T-cell (primary cell): ENCODE measurements at regions not wholly inside any gene's neighbourhood (a gene's known extent, or its start where the extent isn't known, plus 50 kb on each side); places are given as distances from the start of the nearest gene placed in this dataset.

Source experiments
- ATAC-seq, 4 experiments: fragments of 200-7000 bp in 3 of 4; fragments of 150-1000 bp in 1 of 4; cut with Tn5 transposase; replicated peaks in 1 of 4; 1 replicate in 3 of 4; 2 replicates in 1 of 4; pipeline ENCODE4 v1.10.0; 2021; ENCODE audit warnings: moderate library complexity in 3 of 4, mild to moderate bottlenecking in 2 of 4, moderate number of reproducible peaks in 1 of 4
- CTCF ChIA-PET, 2 donors: fragments of 300-600 bp; sonication (Branson Sonifier 250); formaldehyde crosslinking; loops; one replicate each; lab custom pipeline; 2022; ENCODE audit warnings: antibody characterized with exemption in 2 of 2; lab: Charles Lee
- POLR2A ChIA-PET, 2 donors: fragments of 300-600 bp; sonication (Branson Sonifier 250); formaldehyde crosslinking; loops; one replicate each; lab custom pipeline; 2022; ENCODE audit warnings: antibody characterized with exemption in 2 of 2; lab: Charles Lee
- DNase-seq, 35 experiments: peaks; one replicate each; pipeline versions ENCODE4 v3.0.0 to v3.0.0-alpha.2; 2013 to 2023
- H3K27ac ChIP-seq: one replicate; pipeline ENCODE4 v1.5.1; 2013; ENCODE audit warnings: low read length
- H3K27me3 ChIP-seq, 2 experiments: replicated peaks in 1 of 2; 1 replicate in 1 of 2; 2 replicates in 1 of 2; pipeline versions ENCODE4 v1.6.1 to v1.7.0; 2013; ENCODE audit warnings: low read length in 1 of 2, mixed read lengths in 1 of 2; ENCODE audit not compliant: control insufficient read depth in 2 of 2, insufficient read depth in 2 of 2; ENCODE audit errors: extremely low read depth in 1 of 2
- H3K36me3 ChIP-seq, 2 donors: 1 replicate in 1 of 2; 2 replicates in 1 of 2; pipeline versions ENCODE4 v1.6.1 to v1.7.0; 2013; ENCODE audit warnings: low read length in 1 of 2; ENCODE audit not compliant: control insufficient read depth in 2 of 2, insufficient read depth in 1 of 2; ENCODE audit errors: extremely low read depth in 1 of 2
- H3K4me1 ChIP-seq, 2 experiments: 1 replicate in 1 of 2; 2 replicates in 1 of 2; pipeline versions ENCODE4 v1.6.1 to v1.7.0; 2013; ENCODE audit warnings: low read length in 2 of 2, mixed read lengths in 1 of 2; ENCODE audit not compliant: insufficient read depth in 2 of 2, control insufficient read depth in 1 of 2; ENCODE audit errors: extremely low read depth in 1 of 2
- H3K4me3 ChIP-seq, 2 donors: 1 replicate in 1 of 2; 2 replicates in 1 of 2; pipeline versions ENCODE4 v1.5.1 to v1.7.0; 2013; ENCODE audit warnings: mild to moderate bottlenecking in 2 of 2, low read length in 1 of 2, moderate library complexity in 1 of 2; ENCODE audit not compliant: control insufficient read depth in 1 of 2; ENCODE audit errors: extremely low read depth in 1 of 2
- H3K9me3 ChIP-seq: 2 replicates; pipeline ENCODE4 v1.7.0; 2013
- H3K27ac Mint-ChIP-seq, 2 donors: one replicate each; pipeline ENCODE4 v1.8.0; 2020 to 2021; ENCODE audit warnings: mild to moderate bottlenecking in 2 of 2, mixed read lengths in 2 of 2
- H3K27me3 Mint-ChIP-seq, 2 donors: one replicate each; pipeline ENCODE4 v1.8.0; 2021 to 2022; ENCODE audit warnings: mixed read lengths in 2 of 2
- H3K36me3 Mint-ChIP-seq: one replicate; pipeline ENCODE4 v1.8.0; 2021; ENCODE audit warnings: mixed read lengths
- H3K4me1 Mint-ChIP-seq, 3 donors: one replicate each; pipeline ENCODE4 v1.8.0; 2020 to 2022; ENCODE audit warnings: mixed read lengths in 3 of 3, mild to moderate bottlenecking in 1 of 3
- H3K4me3 Mint-ChIP-seq, 3 donors: one replicate each; pipeline ENCODE4 v1.8.0; 2020 to 2022; ENCODE audit warnings: mild to moderate bottlenecking in 3 of 3, mixed read lengths in 3 of 3, moderate library complexity in 3 of 3
- H3K9me3 Mint-ChIP-seq, 3 donors: one replicate each; pipeline ENCODE4 v1.8.0; 2020 to 2022; ENCODE audit warnings: mixed read lengths in 3 of 3
- WGBS: methylation state at CpG from one replicate; pipeline ENCODE4 v1.1.5; 2013; ENCODE audit warnings: missing lambda C conversion rate; ENCODE audit not compliant: insufficient coverage; 5-methylcytosine and 5-hydroxymethylcytosine counted together

DNA sequence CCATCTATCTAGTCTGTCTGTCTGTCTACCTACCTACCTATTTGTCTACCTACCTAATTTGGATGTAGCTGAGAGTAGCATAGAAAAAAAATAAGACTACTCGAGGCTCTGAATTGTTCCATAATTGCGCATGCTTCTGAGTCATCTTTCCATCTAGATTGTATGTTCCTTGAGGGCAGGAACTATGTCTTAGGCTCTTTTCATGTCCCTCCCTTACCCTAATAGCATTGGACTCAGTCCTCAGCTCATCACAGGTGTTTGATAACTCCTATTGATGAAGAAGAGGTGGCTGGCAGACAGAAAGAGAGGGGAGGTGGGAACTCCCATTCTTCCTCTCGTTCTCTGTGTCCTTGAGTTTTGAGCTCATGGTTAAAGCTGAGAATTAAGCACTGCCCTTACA lies 263.7 kb downstream of the TTC6 start:
- Histone ChIP-seq H3K9me3 (no peaks in the 10 kb centered on the region), H3K4me1 (no peaks in the 10 kb centered on the region), H3K27me3 (no peaks in the 10 kb centered on the region), H3K4me3 (no peak overlapping the region), H3K36me3 (no peaks in the 10 kb centered on the region), H3K27ac (no peak overlapping the region)
- H3K27ac Mint-ChIP-seq = no peak overlapping the region
- ATAC-seq (no peak), DNase-seq (no peak)
- no peak overlapping the region for H3K4me3 Mint-ChIP-seq
- H3K27me3 Mint-ChIP-seq = peaks cover 4 to 17% of the 10 kb centered on the region in 2 donors
- WGBS = no CpG with 5 or more reads among the region's 3 CpGs
- H3K36me3 Mint-ChIP-seq = no peaks in the 10 kb centered on the region
- H3K4me1 Mint-ChIP-seq = no peaks in the 10 kb centered on the region
- peaks cover 0 to 2% (median 0%) of the 10 kb centered on the region in 3 donors for H3K9me3 Mint-ChIP-seq
- ChIA-PET POLR2A (interaction anchor here in 1 of 2 donors (0.5 kb wide), 1 partner anchor 981 kb away, joined by 7 read pairs; no protein-coding TSS in a partner anchor), CTCF (interaction anchor here in 1 of 2 donors (0.5 kb wide), 1 partner anchor 45 kb away, joined by 3 read pairs; no protein-coding TSS in a partner anchor)

- ATAC-seq (no peak), DNase-seq (no peak)
- Mint-ChIP-seq H3K27ac (no peak overlapping the region), H3K36me3 (no peaks in the 10 kb centered on the region), H3K27me3 (peaks cover 2 to 14% of the 10 kb centered on the region in 2 donors), H3K9me3 (peaks cover 0 to 2% (median 0%) of the 10 kb centered on the region in 3 donors), H3K4me3 (no peak overlapping the region), H3K4me1 (no peaks in the 10 kb centered on the region)
- CTCF ChIA-PET = no interaction called here
- H3K4me3 ChIP-seq = no peak overlapping the region
- no CpG with 5 or more reads among the region's 3 CpGs for WGBS
- H3K9me3 ChIP-seq = no peaks in the 10 kb centered on the region
- POLR2A ChIA-PET = no interaction called here
- no peaks in the 10 kb centered on the region for H3K27me3 ChIP-seq
- no peaks in the 10 kb centered on the region for H3K36me3 ChIP-seq
- H3K27ac ChIP-seq = no peak overlapping the region
- no peaks in the 10 kb centered on the region for H3K4me1 ChIP-seq
These were observed 266.8 kb downstream of the TTC6 start for GRCh38 chr14:37862263-37862662.

DNA sequence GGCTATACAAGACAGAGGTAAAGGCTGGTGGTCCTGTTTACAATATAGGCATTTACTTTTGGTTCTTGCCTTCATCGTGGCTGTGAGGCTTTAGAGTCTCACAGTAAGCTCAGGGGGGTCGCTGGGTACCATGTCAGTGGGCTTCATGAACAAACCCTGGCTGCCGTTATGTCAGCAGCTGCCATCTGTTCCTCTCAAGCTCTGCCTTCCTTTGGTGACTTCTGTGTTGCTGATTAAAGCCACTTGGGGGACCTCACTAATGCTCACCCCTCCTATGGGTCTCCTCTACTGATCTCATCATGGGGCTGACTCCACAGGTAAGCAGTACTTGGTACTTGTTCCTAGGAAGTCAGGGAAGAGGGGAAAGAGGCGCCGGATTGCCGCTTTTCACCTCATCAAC lies 268.7 kb downstream of the TTC6 start:
- 60% methylated on average over 3 of the region's 6 CpGs for WGBS
- H3K27me3 Mint-ChIP-seq = peaks cover 0 to 16% of the 10 kb centered on the region in 2 donors
- POLR2A ChIA-PET = no interaction called here
- no peaks in the 10 kb centered on the region for H3K36me3 Mint-ChIP-seq
- no peaks in the 10 kb centered on the region for H3K4me1 Mint-ChIP-seq
- H3K27ac Mint-ChIP-seq = no peak overlapping the region
- no peak overlapping the region for H3K4me3 Mint-ChIP-seq
- CTCF ChIA-PET = no interaction called here
- H3K9me3 ChIP-seq = no peaks in the 10 kb centered on the region
- H3K4me3 ChIP-seq = no peak overlapping the region
- peaks cover 0 to 5% (median 2%) of the 10 kb centered on the region in 3 donors for H3K9me3 Mint-ChIP-seq
- no peaks in the 10 kb centered on the region for H3K4me1 ChIP-seq
- no peak for ATAC-seq
- no peak for DNase-seq
- H3K36me3 ChIP-seq = no peaks in the 10 kb centered on the region
- H3K27ac ChIP-seq = no peak overlapping the region
- no peaks in the 10 kb centered on the region for H3K27me3 ChIP-seq

GRCh38 chr14:37864861-37865718 lies 269.7 kb downstream of the TTC6 start:
- Histone ChIP-seq H3K9me3 (no peaks in the 10 kb centered on the region), H3K27me3 (no peaks in the 10 kb centered on the region), H3K4me1 (no peaks in the 10 kb centered on the region), H3K4me3 (no peak overlapping the region), H3K36me3 (no peaks in the 10 kb centered on the region), H3K27ac (no peak overlapping the region)
- Mint-ChIP-seq H3K9me3 (peaks cover 0 to 5% (median 2%) of the 10 kb centered on the region in 3 donors), H3K4me3 (no peak overlapping the region), H3K27me3 (peaks cover 0 to 12% of the 10 kb centered on the region in 2 donors), H3K36me3 (no peaks in the 10 kb centered on the region), H3K4me1 (no peaks in the 10 kb centered on the region), H3K27ac (no peak overlapping the region)
- ATAC-seq (no peak), DNase-seq (no peak)
- CTCF ChIA-PET = no interaction called here
- POLR2A ChIA-PET = no interaction called here
- whole genome bisulfite sequencing = 85% methylated on average over 7 of the region's 11 CpGs

- Histone ChIP-seq H3K27ac (no peak overlapping the region), H3K9me3 (no peaks in the 10 kb centered on the region), H3K4me3 (no peak overlapping the region), H3K27me3 (no peaks in the 10 kb centered on the region), H3K36me3 (no peaks in the 10 kb centered on the region), H3K4me1 (no peaks in the 10 kb centered on the region)
- Mint-ChIP-seq H3K4me3 (no peak overlapping the region), H3K9me3 (peaks cover 0 to 5% (median 2%) of the 10 kb centered on the region in 3 donors), H3K27me3 (peaks cover 0 to 8% of the 10 kb centered on the region in 2 donors), H3K36me3 (no peaks in the 10 kb centered on the region), H3K4me1 (no peaks in the 10 kb centered on the region), H3K27ac (no peak overlapping the region)
- ATAC-seq (no peak), DNase-seq (no peak)
- CTCF ChIA-PET = no interaction called here
- 27% methylated on average over 2 of the region's 4 CpGs for WGBS
- POLR2A ChIA-PET = no interaction called here
These were observed 270.5 kb downstream of the TTC6 start for GRCh38 chr14:37865719-37866549.

- no peak overlapping the region for H3K27ac Mint-ChIP-seq
- no peak overlapping the region for H3K27ac ChIP-seq
- CTCF ChIA-PET = no interaction called here
- H3K27me3 ChIP-seq = no peaks in the 10 kb centered on the region
- POLR2A ChIA-PET = no interaction called here
- H3K36me3 Mint-ChIP-seq = no peaks in the 10 kb centered on the region
- ATAC-seq (no peak), DNase-seq (no peak)
- peaks cover 0 to 1% of the 10 kb centered on the region in 2 experiments for H3K4me1 ChIP-seq
- H3K27me3 Mint-ChIP-seq = peaks cover 0 to 10% of the 10 kb centered on the region in 2 donors
- no peak overlapping the region for H3K4me3 Mint-ChIP-seq
- H3K9me3 ChIP-seq = no peaks in the 10 kb centered on the region
- H3K9me3 Mint-ChIP-seq = peaks cover 0 to 5% (median 0%) of the 10 kb centered on the region in 3 donors
- H3K4me1 Mint-ChIP-seq = peaks cover 2 to 4% (median 3%) of the 10 kb centered on the region in 3 donors
- no peaks in the 10 kb centered on the region for H3K36me3 ChIP-seq
- WGBS = 27% methylated on average over 2 of the region's 2 CpGs
- no peak overlapping the region for H3K4me3 ChIP-seq
These were observed 274.2 kb downstream of the TTC6 start for GRCh38 chr14:37869633-37870032.
